BLaER1 (cell line): ENCODE measurements at regions not wholly inside any gene's neighbourhood (a gene's known extent, or its start where the extent isn't known, plus 50 kb on each side); places are given as distances from the start of the nearest gene placed in this dataset.

ENCODE experiments used
- H3K27ac ChIP-seq: shearing (Covaris generic); formaldehyde crosslinking; 2 replicates; pipeline ENCODE4 v1.8.1; 2022
- H3K27me3 ChIP-seq: shearing (Covaris generic); formaldehyde crosslinking; 2 replicates; pipeline ENCODE4 v1.8.1; 2022
- H3K36me3 ChIP-seq: shearing (Covaris generic); formaldehyde crosslinking; 2 replicates; pipeline ENCODE4 v1.8.1; 2022
- H3K4me1 ChIP-seq: shearing (Covaris generic); formaldehyde crosslinking; 2 replicates; pipeline ENCODE4 v1.8.1; 2022
- H3K4me2 ChIP-seq: shearing (Covaris generic); formaldehyde crosslinking; 2 replicates; pipeline ENCODE4 v1.8.1; 2022
- H3K4me3 ChIP-seq: shearing (Covaris generic); formaldehyde crosslinking; 2 replicates; pipeline ENCODE4 v1.8.1; 2022
- H3K9ac ChIP-seq: shearing (Covaris generic); formaldehyde crosslinking; 2 replicates; pipeline ENCODE4 v1.8.1; 2022
- H3K9me3 ChIP-seq: shearing (Covaris generic); formaldehyde crosslinking; 2 replicates; pipeline ENCODE4 v1.8.1; 2022
- H4K20me1 ChIP-seq: shearing (Covaris generic); formaldehyde crosslinking; 2 replicates; pipeline ENCODE4 v1.8.1; 2022
- Cebpa-rat ChIP-seq: shearing (Covaris generic); IDR thresholded peaks from 2 replicates; pipeline ENCODE4 v1.8.1; 2022

DNA sequence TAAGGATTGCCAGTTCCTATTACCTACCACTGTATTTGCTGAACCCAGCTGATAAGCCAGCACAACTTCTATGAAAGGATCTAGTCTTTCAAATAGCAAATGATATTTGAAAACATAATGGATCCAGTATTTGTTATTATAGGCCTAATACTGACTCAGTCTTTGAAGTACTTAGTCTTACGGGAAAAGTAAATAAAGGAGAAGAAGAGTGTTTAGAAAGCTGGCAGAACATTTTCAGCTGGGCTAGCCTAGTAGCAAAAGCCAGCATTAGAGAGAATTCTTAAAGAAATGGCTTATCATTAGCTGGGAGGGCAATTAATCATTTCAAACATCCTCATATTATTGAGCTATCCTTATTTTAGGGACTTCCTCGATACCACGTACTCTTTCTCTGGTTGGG is 101.4 kb upstream of the GOLIM4 start:
- TF ChIP-seq Cebpa-rat: no peak
- Histone ChIP-seq H3K27ac (no peak overlapping the region), H3K9me3 (no peaks in the 10 kb centered on the region), H3K4me1 (peaks cover 6% of the 10 kb centered on the region), H3K4me2 (no peak overlapping the region), H3K4me3 (no peak overlapping the region), H4K20me1 (no peaks in the 10 kb centered on the region), H3K36me3 (no peaks in the 10 kb centered on the region), H3K9ac (no peak overlapping the region), H3K27me3 (no peaks in the 10 kb centered on the region)

GRCh38 chr3:168191856-168192255 is 96.1 kb upstream of the GOLIM4 start:
- TF ChIP-seq Cebpa-rat: no peak
- H4K20me1 ChIP-seq: no peaks in the 10 kb centered on the region
- H3K36me3 ChIP-seq: no peaks in the 10 kb centered on the region
- H3K9ac ChIP-seq: no peak overlapping the region
- peaks cover 6% of the 10 kb centered on the region for H3K4me1 ChIP-seq
- no peaks in the 10 kb centered on the region for H3K9me3 ChIP-seq
- H3K4me2 ChIP-seq: no peak overlapping the region
- H3K27ac ChIP-seq: no peak overlapping the region
- H3K27me3 ChIP-seq: no peaks in the 10 kb centered on the region
- H3K4me3 ChIP-seq: no peak overlapping the region

- H3K27me3 ChIP-seq: no peaks in the 10 kb centered on the region
- H4K20me1 ChIP-seq: no peaks in the 10 kb centered on the region
- H3K27ac ChIP-seq: no peak overlapping the region
- H3K36me3 ChIP-seq: no peaks in the 10 kb centered on the region
- no peak overlapping the region for H3K9ac ChIP-seq
- no peak overlapping the region for H3K4me3 ChIP-seq
- no peak for TF ChIP-seq Cebpa-rat
- no peaks in the 10 kb centered on the region for H3K4me1 ChIP-seq
- H3K9me3 ChIP-seq: no peaks in the 10 kb centered on the region
- no peak overlapping the region for H3K4me2 ChIP-seq
Observed at GRCh38 chr3:168187233-168187632, 91.5 kb upstream of the GOLIM4 start.

DNA sequence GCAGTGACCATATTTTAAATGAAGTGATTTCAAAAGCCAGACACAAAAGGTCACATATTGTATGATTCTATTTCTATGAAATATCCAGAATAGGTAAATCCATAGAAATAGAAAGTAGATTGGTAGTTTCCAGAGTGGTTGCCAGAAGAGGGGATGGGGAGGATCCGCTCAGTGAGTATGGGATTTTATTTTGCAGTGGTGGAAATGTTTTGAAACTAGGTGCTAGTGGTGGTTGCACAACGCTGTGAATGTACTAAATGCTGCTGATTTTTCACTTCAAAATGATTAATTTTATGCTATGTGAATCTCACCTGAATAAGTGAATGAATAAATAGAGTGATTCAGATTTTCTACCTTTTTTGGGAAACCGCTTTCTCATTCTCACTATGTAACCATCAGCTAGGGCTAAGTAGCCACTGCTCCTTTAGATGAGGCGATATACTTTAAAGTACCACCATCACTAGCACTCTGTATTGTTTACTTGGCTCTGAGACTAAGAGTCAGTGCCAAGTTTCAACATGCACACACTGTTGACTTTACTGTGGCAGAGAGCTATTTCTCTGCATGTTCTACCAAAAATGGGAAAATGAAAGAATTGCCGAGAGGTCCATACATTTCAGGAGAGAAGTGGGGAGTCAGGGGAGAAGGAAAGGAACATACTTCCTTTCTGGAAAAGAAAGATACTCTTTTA is 90.7 kb upstream of the GOLIM4 start:
- Histone ChIP-seq H3K4me2 (no peak overlapping the region), H3K9ac (no peak overlapping the region), H3K9me3 (no peaks in the 10 kb centered on the region), H3K36me3 (no peaks in the 10 kb centered on the region), H3K4me3 (no peak overlapping the region), H4K20me1 (no peaks in the 10 kb centered on the region), H3K27me3 (no peaks in the 10 kb centered on the region), H3K27ac (no peak overlapping the region), H3K4me1 (no peaks in the 10 kb centered on the region)
- TF ChIP-seq Cebpa-rat: no peak

DNA sequence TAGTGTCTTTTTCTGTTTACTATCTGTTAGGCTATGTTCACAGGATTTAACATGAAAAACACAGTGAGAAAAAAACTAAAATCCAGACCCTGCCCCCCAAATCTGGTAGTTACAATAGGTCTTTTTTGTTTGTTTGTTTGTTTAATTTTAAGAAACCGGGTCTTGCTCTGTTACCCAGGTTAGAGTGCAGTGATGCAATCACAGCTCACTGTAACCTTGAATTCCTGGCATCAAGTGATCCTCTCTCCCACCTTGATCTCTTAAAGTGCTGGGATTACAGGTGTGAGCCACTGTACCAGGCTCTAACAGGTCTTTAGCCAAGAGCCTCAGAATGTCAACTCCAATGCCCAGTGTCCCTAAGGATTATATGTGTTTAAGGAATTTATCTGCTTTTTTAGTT is 88.0 kb upstream of the GOLIM4 start:
- no peaks in the 10 kb centered on the region for H3K4me1 ChIP-seq
- no peak overlapping the region for H3K4me2 ChIP-seq
- H3K27ac ChIP-seq: no peak overlapping the region
- no peaks in the 10 kb centered on the region for H3K27me3 ChIP-seq
- no peaks in the 10 kb centered on the region for H3K9me3 ChIP-seq
- no peak overlapping the region for H3K4me3 ChIP-seq
- no peaks in the 10 kb centered on the region for H3K36me3 ChIP-seq
- H3K9ac ChIP-seq: no peak overlapping the region
- 0 out of 2 replicates have a peak, but pooled peaks have one; percentile 8 for TF ChIP-seq Cebpa-rat
- no peaks in the 10 kb centered on the region for H4K20me1 ChIP-seq

GRCh38 chr3:168168743-168169142 is 73.0 kb upstream of the GOLIM4 start:
- Histone ChIP-seq H3K27ac (no peak overlapping the region), H3K27me3 (no peaks in the 10 kb centered on the region), H3K4me3 (no peak overlapping the region), H3K4me1 (peaks cover 12% of the 10 kb centered on the region), H3K9me3 (no peaks in the 10 kb centered on the region), H3K36me3 (no peaks in the 10 kb centered on the region), H3K9ac (no peak overlapping the region), H4K20me1 (no peaks in the 10 kb centered on the region), H3K4me2 (peak overlapping the region; percentile 24; the same call in 1 of the 2 replicates)
- no peak for TF ChIP-seq Cebpa-rat

DNA sequence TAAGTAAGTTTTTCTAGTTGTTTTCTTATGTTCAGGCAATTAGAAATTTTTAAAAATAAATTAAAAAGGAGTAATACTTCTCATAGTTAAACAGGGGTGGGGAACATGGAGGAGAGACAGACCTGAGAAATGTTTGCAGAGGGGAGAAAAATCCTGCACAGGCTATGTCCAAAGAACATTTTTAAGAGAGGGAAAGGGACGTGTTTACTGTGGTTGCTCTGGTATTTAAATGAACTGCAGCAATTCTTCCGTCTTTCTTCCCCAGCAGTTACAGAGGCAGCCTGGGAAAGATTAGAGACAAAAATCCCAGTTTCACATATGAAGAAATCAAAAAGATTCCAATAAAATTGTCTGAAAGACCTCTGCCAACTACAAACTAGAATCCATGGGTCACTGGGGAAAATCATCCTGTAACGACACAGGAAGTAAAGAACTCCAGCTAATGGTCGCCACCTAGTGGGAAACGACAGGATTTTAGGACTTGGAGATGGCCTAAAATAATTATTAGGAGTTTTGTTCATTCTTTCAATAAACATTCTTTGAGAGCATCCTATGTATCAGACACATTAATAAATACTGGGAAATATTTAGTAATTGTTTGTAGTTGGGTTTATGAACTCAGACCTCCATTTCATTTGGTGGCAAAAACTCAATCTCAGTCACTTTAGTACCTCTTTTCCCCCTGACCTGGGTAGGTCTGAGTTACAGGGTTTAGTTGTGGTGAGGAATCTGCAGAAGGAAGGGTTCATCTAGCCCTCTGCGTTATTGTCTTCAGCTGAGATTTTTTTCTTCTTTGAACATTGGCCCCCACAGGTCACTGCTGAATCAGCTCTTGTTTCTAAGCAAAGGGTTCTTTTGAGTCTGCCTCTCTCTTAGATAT is 69.9 kb upstream of the GOLIM4 start:
- Histone ChIP-seq H3K4me2 (peak overlapping the region; percentile 34; the same call in 1 of the 2 replicates), H3K9ac (no peak overlapping the region), H3K9me3 (no peaks in the 10 kb centered on the region), H3K27ac (peak overlapping the region; percentile 16; the same call in 1 of the 2 replicates), H3K4me3 (no peak overlapping the region), H3K27me3 (no peaks in the 10 kb centered on the region), H3K36me3 (no peaks in the 10 kb centered on the region), H3K4me1 (peaks cover 12% of the 10 kb centered on the region), H4K20me1 (no peaks in the 10 kb centered on the region)
- TF ChIP-seq Cebpa-rat: no peak

DNA sequence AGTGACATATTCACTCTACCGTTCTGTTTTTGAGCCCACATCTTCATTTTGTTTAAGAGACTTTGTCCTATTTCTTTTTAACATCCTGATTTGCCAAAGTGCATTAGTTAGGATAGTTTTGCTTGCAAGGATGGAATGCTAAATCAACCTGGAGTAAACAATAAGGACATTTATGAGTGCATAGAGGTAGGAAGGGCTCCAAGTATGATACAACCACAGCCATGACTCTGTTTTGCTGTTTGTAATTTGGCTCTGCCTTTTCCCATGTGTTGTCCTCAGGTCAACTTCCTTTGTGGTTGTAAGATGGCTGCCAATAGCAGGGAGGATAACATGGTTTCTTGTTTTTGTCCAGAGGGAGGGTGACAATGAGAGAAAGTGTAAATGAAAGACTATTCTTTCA is 66.4 kb upstream of the GOLIM4 start:
- no peaks in the 10 kb centered on the region for H3K36me3 ChIP-seq
- H3K4me2 ChIP-seq: no peak overlapping the region
- TF ChIP-seq Cebpa-rat: no peak

DNA sequence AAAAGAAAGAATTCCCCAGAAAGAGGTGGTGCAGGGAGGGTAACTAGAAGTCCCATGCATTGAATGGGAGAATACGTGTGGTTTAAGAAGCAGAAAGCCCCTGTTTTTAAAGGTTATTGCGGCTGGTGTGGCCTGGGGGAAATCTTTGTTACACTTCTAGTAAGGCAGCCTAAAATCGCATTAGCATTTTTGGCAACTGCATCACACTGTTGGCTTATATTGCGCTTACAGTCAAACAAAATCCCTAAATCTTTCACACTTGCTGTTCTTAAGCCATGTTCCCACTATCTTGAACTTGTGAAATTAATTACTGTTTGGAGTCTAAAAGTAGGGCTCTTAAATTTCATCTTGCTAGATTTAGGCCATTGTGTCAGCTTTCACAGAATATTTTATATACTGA is 66.0 kb upstream of the GOLIM4 start:
- TF ChIP-seq Cebpa-rat: no peak
- H3K9ac ChIP-seq: no peak overlapping the region
- no peaks in the 10 kb centered on the region for H3K9me3 ChIP-seq
- H3K4me2 ChIP-seq: no peak overlapping the region
- no peaks in the 10 kb centered on the region for H4K20me1 ChIP-seq
- no peaks in the 10 kb centered on the region for H3K27me3 ChIP-seq
- H3K27ac ChIP-seq: no peak overlapping the region
- no peak overlapping the region for H3K4me3 ChIP-seq
- H3K36me3 ChIP-seq: no peaks in the 10 kb centered on the region
- H3K4me1 ChIP-seq: peaks cover 6% of the 10 kb centered on the region; the same call in 1 of the 2 replicates

More for the DNA sequence above, 66.4 kb upstream of the GOLIM4 start:
- H3K4me1 ChIP-seq: peaks cover 3% of the 10 kb centered on the region; the same call in 1 of the 2 replicates
- H3K27ac ChIP-seq: no peak overlapping the region
- no peak overlapping the region for H3K9ac ChIP-seq
- H3K4me3 ChIP-seq: no peak overlapping the region
- no peaks in the 10 kb centered on the region for H4K20me1 ChIP-seq
- H3K9me3 ChIP-seq: no peaks in the 10 kb centered on the region
- H3K27me3 ChIP-seq: no peaks in the 10 kb centered on the region

GRCh38 chr3:168157903-168158302 is 62.2 kb upstream of the GOLIM4 start:
- TF ChIP-seq Cebpa-rat: no peak

More at GRCh38 chr3:168157903-168158302, 62.2 kb upstream of the GOLIM4 start:
- Histone ChIP-seq H3K36me3 (no peaks in the 10 kb centered on the region), H3K27me3 (no peaks in the 10 kb centered on the region), H3K27ac (no peak overlapping the region), H3K4me2 (no peak overlapping the region), H3K4me3 (no peak overlapping the region), H3K4me1 (peaks cover 9% of the 10 kb centered on the region; the same call in 1 of the 2 replicates), H4K20me1 (no peaks in the 10 kb centered on the region), H3K9me3 (peaks cover 17% of the 10 kb centered on the region), H3K9ac (no peak overlapping the region)
